Hindlimb muscle (tissue), 1 donor: ENCODE measurements at regions not wholly inside any gene's neighbourhood (a gene's known extent, or its start where the extent isn't known, plus 50 kb on each side); places are given as distances from the start of the nearest gene placed in this dataset.
A peak's percentile ranks its signal among the peaks of the same experiment; 100 is the strongest.

Source experiments
- DNase-seq: peaks from one replicate; pipeline ENCODE4 v3.0.0-alpha.2; 2013

GRCh38 chr20:60064554-60065196 is 106.5 kb downstream of the CDH26 start:
- DNase-seq = no peak

- no peak for DNase-seq
Measured at GRCh38 chr20:60065741-60066437, 107.7 kb downstream of the CDH26 start.

GRCh38 chr20:60066438-60066823 is 108.2 kb downstream of the CDH26 start:
- DNase-seq = no peak

GRCh38 chr20:60068509-60068908 is 110.3 kb downstream of the CDH26 start:
- no peak for DNase-seq

GRCh38 chr20:60069656-60070055 is 111.4 kb downstream of the CDH26 start:
- DNase-seq = no peak

GRCh38 chr20:60070791-60071190 is 112.6 kb downstream of the CDH26 start:
- no peak for DNase-seq

- DNase-seq = no peak
Measured at GRCh38 chr20:60071965-60072364, 113.7 kb downstream of the CDH26 start.

GRCh38 chr20:60073086-60073485 is 114.9 kb downstream of the CDH26 start:
- DNase-seq = no peak

- no peak for DNase-seq
Measured at GRCh38 chr20:60073504-60073903, 115.3 kb downstream of the CDH26 start.

GRCh38 chr20:60074276-60074675 is 116.1 kb downstream of the CDH26 start:
- no peak for DNase-seq

- no peak for DNase-seq
Measured at GRCh38 chr20:60078351-60079250, 120.4 kb downstream of the CDH26 start.

GRCh38 chr20:60080401-60080800 is 122.2 kb downstream of the CDH26 start:
- DNase-seq = no peak

GRCh38 chr20:60085551-60086132 is 127.4 kb downstream of the CDH26 start:
- no peak for DNase-seq

- DNase-seq = no peak
Measured at GRCh38 chr20:60086821-60087562, 128.8 kb downstream of the CDH26 start.

GRCh38 chr20:60087563-60088105 is 129.4 kb downstream of the CDH26 start:
- peak; percentile 11 for DNase-seq

GRCh38 chr20:60088236-60088635 is 130.0 kb downstream of the CDH26 start:
- no peak for DNase-seq

GRCh38 chr20:60090631-60091030 is 132.4 kb downstream of the CDH26 start:
- DNase-seq = no peak

- no peak for DNase-seq
Measured at GRCh38 chr20:60091305-60091704, 133.1 kb downstream of the CDH26 start.

- no peak for DNase-seq
Measured at GRCh38 chr20:60091861-60092260, 133.6 kb downstream of the CDH26 start.

- DNase-seq = no peak
Measured at GRCh38 chr20:60092729-60093128, 134.5 kb downstream of the CDH26 start.

GRCh38 chr20:60095456-60095855 is 137.2 kb downstream of the CDH26 start:
- DNase-seq = no peak

- no peak for DNase-seq
Measured at GRCh38 chr20:60096166-60096565, 137.9 kb downstream of the CDH26 start.
